HepG2 (cell line): ENCODE measurements at regions not wholly inside any gene's neighbourhood (a gene's known extent, or its start where the extent isn't known, plus 50 kb on each side); places are given as distances from the start of the nearest gene placed in this dataset.

ENCODE experiments used
- ATAC-seq: fragments of 200-7000 bp; cut with Tn5 transposase; 3 replicates; pipeline ENCODE4 v1.9.1; 2020; ENCODE audit warnings: mild to moderate bottlenecking, moderate library complexity
- BruUV-seq: library from RNA; stranded (reverse); fragments of 400-500 nt; replicated peaks from 2 replicates; lab custom pipeline; 2021; lab: Mats Ljungman, UMichigan
- CTCF ChIA-PET: fragments of 300-600 bp; formaldehyde crosslinking; extraction: SDS; loops from one replicate; lab custom pipeline; 2021; ENCODE audit warnings: low total read pairs, inconsistent platforms, low intra/inter-chr PET ratio; lab: Yijun Ruan, JAX
- POLR2A ChIA-PET: fragments of 350-600 bp; sonication (Branson Sonifier 250); formaldehyde crosslinking; loops from one replicate; lab custom pipeline; 2020; ENCODE audit warnings: antibody characterized with exemption, inconsistent platforms; lab: Yijun Ruan, JAX
- DNase-seq: peaks from one replicate; pipeline ENCODE4 v3.0.0-alpha.2; 2015; ENCODE audit warnings: low spot score
- FAIRE-seq: peaks from 3 replicates; lab custom pipeline; 2011; peaks lifted over from hg19 to GRCh38; lab: Jason Lieb, UNC
- H2AFZ ChIP-seq: one replicate; pipeline ENCODE4 v1.6.1; 2011; ENCODE audit warnings: low read length, inconsistent platforms
- H3K27ac ChIP-seq: fragments of 300-600 bp; 3 replicates; pipeline ENCODE4 v1.8.0; 2011; ENCODE audit warnings: mixed run types, mild to moderate bottlenecking, mixed read lengths, low read length, inconsistent platforms; ENCODE audit not compliant: insufficient read depth; ENCODE audit errors: extremely low read length
- H3K27me3 ChIP-seq, 2 experiments: fragments of 200-600 bp in 1 of 2; 2 replicates in 1 of 2; 3 replicates in 1 of 2; pipeline versions ENCODE4 v1.6.0 to v1.8.0; 2011; ENCODE audit warnings: low read length in 2 of 2, mild to moderate bottlenecking in 2 of 2, moderate library complexity in 2 of 2, inconsistent platforms in 1 of 2; ENCODE audit not compliant: insufficient read depth in 2 of 2, control insufficient read depth in 1 of 2
- H3K36me3 ChIP-seq, 2 experiments: fragments of 200-600 bp in 1 of 2; replicated peaks in 1 of 2; 2 replicates in 1 of 2; 3 replicates in 1 of 2; pipeline versions ENCODE4 v1.5.1 to v1.8.0; 2011; ENCODE audit warnings: low read length in 2 of 2, inconsistent platforms in 1 of 2; ENCODE audit not compliant: insufficient read depth in 2 of 2, control insufficient read depth in 1 of 2
- H3K4me1 ChIP-seq: 2 replicates; pipeline ENCODE4 v1.5.1; 2012; ENCODE audit warnings: low read length, inconsistent platforms; ENCODE audit not compliant: insufficient read depth
- H3K4me2 ChIP-seq: 2 replicates; pipeline ENCODE4 v1.6.0; 2011; ENCODE audit warnings: low read depth, low read length, inconsistent platforms
- H3K4me3 ChIP-seq, 3 experiments: fragments of 200-600 bp in 1 of 3; sonication (generic), shearing (Covaris generic) in 1 of 3; replicated peaks in 1 of 3; 2 replicates each; pipeline ENCODE4 v1.5.1; 2011 to 2016; ENCODE audit warnings: low read length in 3 of 3, inconsistent platforms in 2 of 3, low read depth in 2 of 3, mild to moderate bottlenecking in 2 of 3, control low read depth in 1 of 3, mixed read lengths in 1 of 3; ENCODE audit not compliant: insufficient read depth in 1 of 3
- H3K79me2 ChIP-seq: one replicate; pipeline ENCODE4 v1.6.1; 2011; ENCODE audit warnings: low read length, inconsistent platforms; ENCODE audit not compliant: insufficient read depth
- H3K9ac ChIP-seq: 2 replicates; pipeline ENCODE4 v1.6.0; 2011; ENCODE audit warnings: mild to moderate bottlenecking, low read depth, low read length, inconsistent platforms; ENCODE audit not compliant: insufficient read depth
- H3K9me3 ChIP-seq: 2 replicates; pipeline ENCODE4 v1.5.1; 2012; ENCODE audit warnings: mild to moderate bottlenecking, low read length
- H4K20me1 ChIP-seq: 2 replicates; pipeline ENCODE4 v1.6.0; 2011; ENCODE audit warnings: inconsistent platforms, mild to moderate bottlenecking, low read length, moderate library complexity; ENCODE audit not compliant: insufficient read depth
- CENPT ChIP-seq: sonication (generic); formaldehyde crosslinking; IDR thresholded peaks from 2 replicates; pipeline ENCODE4 v1.8.0; 2022; ENCODE audit warnings: low read depth, mild to moderate bottlenecking, moderate library complexity, missing genetic modification reagents
- FOXO1 ChIP-seq: sonication (generic); formaldehyde crosslinking; IDR thresholded peaks from 2 replicates; pipeline ENCODE4 v1.4.0; 2020; ENCODE audit warnings: missing genetic modification reagents
- KLF6 ChIP-seq: IDR thresholded peaks from 2 replicates; pipeline ENCODE4 v1.8.0; 2016; ENCODE audit warnings: missing biosample characterization, missing genetic modification reagents
- ONECUT2 ChIP-seq: sonication (generic); formaldehyde crosslinking; IDR thresholded peaks from 2 replicates; pipeline ENCODE4 v1.4.0; 2020; ENCODE audit warnings: missing genetic modification reagents
- TOE1 ChIP-seq: sonication (generic); formaldehyde crosslinking; IDR thresholded peaks from 2 replicates; pipeline ENCODE4 v1.4.0; 2020; ENCODE audit warnings: mild to moderate bottlenecking, missing genetic modification reagents
- ZIK1 ChIP-seq: sonication (generic); formaldehyde crosslinking; IDR thresholded peaks from 2 replicates; pipeline ENCODE4 v1.5.0; 2020; ENCODE audit warnings: mild to moderate bottlenecking, low read depth, missing genetic modification reagents, borderline replicate concordance
- ZNF20 ChIP-seq: sonication (generic); formaldehyde crosslinking; IDR thresholded peaks from 2 replicates; pipeline ENCODE4 v1.4.0; 2020; ENCODE audit warnings: mild to moderate bottlenecking, moderate library complexity, missing genetic modification reagents
- ZNF30 ChIP-seq: sonication (generic); formaldehyde crosslinking; IDR thresholded peaks from 2 replicates; pipeline ENCODE4 v1.5.0; 2020; ENCODE audit warnings: mild to moderate bottlenecking, missing genetic modification reagents
- ZNF335 ChIP-seq: sonication (generic); formaldehyde crosslinking; IDR thresholded peaks from 2 replicates; pipeline ENCODE4 v1.4.0; 2020; ENCODE audit warnings: missing genetic modification reagents
- ZNF563 ChIP-seq: sonication (generic); formaldehyde crosslinking; IDR thresholded peaks from 2 replicates; pipeline ENCODE4 v1.8.0; 2022; ENCODE audit warnings: mild to moderate bottlenecking, moderate library complexity, missing genetic modification reagents
- ZNF615 ChIP-seq: sonication (generic); formaldehyde crosslinking; IDR thresholded peaks from 2 replicates; pipeline ENCODE4 v1.5.0; 2020; ENCODE audit warnings: mild to moderate bottlenecking, missing genetic modification reagents, borderline replicate concordance
- ZNF768 ChIP-seq: sonication (generic); formaldehyde crosslinking; IDR thresholded peaks from 2 replicates; pipeline ENCODE4 v1.4.0; 2020; ENCODE audit warnings: missing genetic modification reagents
- ZNF841 ChIP-seq: sonication (generic); formaldehyde crosslinking; IDR thresholded peaks from 2 replicates; pipeline ENCODE4 v1.8.1; 2023; ENCODE audit warnings: missing genetic modification reagents, borderline replicate concordance
- ZSCAN21 ChIP-seq: sonication (generic); formaldehyde crosslinking; IDR thresholded peaks from 2 replicates; pipeline ENCODE4 v1.8.0; 2022; ENCODE audit warnings: mild to moderate bottlenecking, missing genetic modification reagents, moderate library complexity, borderline replicate concordance
- WGBS: methylation state at CpG from one replicate; pipeline ENCODE4 v1.1.6; 2017; ENCODE audit warnings: low lambda C conversion rate; 5-methylcytosine and 5-hydroxymethylcytosine counted together
- in situ Hi-C: cut with HindIII; loops from 2 replicates; pipeline ENCODE4 v1.10.0; 2017; ENCODE audit warnings: low pct_unique_long_range_greater_than_20kb; ENCODE audit not compliant: extremely low pct_ligation_motif_present
- intact Hi-C: fragments of 100-400 bp; cut with micrococcal nuclease; formaldehyde crosslinking; loops from one replicate; pipeline ENCODE4 v1.10.0; 2022; ENCODE audit not compliant: unreplicated experiment
- TF ChIP-seq, protein P1 (sequence below): sonication (generic); formaldehyde crosslinking; IDR thresholded peaks from 2 replicates; pipeline ENCODE4 v1.4.0; 2020; ENCODE audit warnings: missing genetic modification reagents, borderline replicate concordance

DNA sequence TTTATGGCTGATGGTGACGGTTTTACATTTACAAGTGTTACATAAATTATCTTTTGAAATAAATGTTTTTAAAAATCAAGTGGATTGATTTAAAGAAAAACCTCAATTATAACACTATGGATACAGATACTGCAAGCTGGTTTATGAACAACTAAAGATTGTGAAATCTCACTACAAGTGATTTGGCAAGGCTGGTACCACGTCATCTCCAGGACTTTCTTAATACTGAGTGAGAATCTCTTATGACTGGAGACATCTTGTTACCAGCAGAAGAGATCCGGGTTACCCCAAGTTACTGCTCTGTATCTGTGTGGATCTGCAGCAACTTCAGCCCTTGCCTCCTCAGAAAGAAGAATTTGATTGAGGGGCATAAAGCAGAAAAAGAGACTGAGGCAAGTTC is 452.9 kb downstream of the MN1 start:
- DNase-seq (no peak), ATAC-seq (no peak), FAIRE-seq (no peak)
- Histone ChIP-seq H3K27me3 (no peaks in the 10 kb centered on the region; a peak in 1 of 5 replicates), H3K9ac (no peak overlapping the region), H3K4me3 (no peak overlapping the region), H3K79me2 (no peaks in the 10 kb centered on the region), H3K9me3 (peaks cover 14% of the 10 kb centered on the region; the same call in 1 of the 2 replicates), H3K27ac (no peak overlapping the region), H3K36me3 (no peaks in the 10 kb centered on the region), H4K20me1 (no peaks in the 10 kb centered on the region), H2AFZ (no peak overlapping the region), H3K4me1 (no peaks in the 10 kb centered on the region), H3K4me2 (no peak overlapping the region)
- TF ChIP-seq ZNF335 (CRISPR knock-in tag): no peak
- no peak for TF ChIP-seq ZNF563 (CRISPR knock-in tag)
- TF ChIP-seq CENPT: no peak
- no peak for TF ChIP-seq ONECUT2
- TF ChIP-seq, protein P1, sequence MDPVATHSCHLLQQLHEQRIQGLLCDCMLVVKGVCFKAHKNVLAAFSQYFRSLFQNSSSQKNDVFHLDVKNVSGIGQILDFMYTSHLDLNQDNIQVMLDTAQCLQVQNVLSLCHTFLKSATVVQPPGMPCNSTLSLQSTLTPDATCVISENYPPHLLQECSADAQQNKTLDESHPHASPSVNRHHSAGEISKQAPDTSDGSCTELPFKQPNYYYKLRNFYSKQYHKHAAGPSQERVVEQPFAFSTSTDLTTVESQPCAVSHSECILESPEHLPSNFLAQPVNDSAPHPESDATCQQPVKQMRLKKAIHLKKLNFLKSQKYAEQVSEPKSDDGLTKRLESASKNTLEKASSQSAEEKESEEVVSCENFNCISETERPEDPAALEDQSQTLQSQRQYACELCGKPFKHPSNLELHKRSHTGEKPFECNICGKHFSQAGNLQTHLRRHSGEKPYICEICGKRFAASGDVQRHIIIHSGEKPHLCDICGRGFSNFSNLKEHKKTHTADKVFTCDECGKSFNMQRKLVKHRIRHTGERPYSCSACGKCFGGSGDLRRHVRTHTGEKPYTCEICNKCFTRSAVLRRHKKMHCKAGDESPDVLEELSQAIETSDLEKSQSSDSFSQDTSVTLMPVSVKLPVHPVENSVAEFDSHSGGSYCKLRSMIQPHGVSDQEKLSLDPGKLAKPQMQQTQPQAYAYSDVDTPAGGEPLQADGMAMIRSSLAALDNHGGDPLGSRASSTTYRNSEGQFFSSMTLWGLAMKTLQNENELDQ (CRISPR knock-in tag): no peak
- no peak for TF ChIP-seq ZNF841 (CRISPR knock-in tag)
- TF ChIP-seq ZNF30 (CRISPR knock-in tag): no peak
- no peak for TF ChIP-seq TOE1 (CRISPR knock-in tag)
- no peak for TF ChIP-seq ZIK1 (CRISPR knock-in tag)
- TF ChIP-seq KLF6 (CRISPR knock-in tag): no peak
- TF ChIP-seq ZNF615 (CRISPR knock-in tag): no peak
- no peak for TF ChIP-seq ZSCAN21 (CRISPR knock-in tag)
- no peak for TF ChIP-seq ZNF20 (CRISPR knock-in tag)
- TF ChIP-seq FOXO1 (CRISPR knock-in tag): no peak
- TF ChIP-seq ZNF768 (CRISPR knock-in tag): no peak
- in situ Hi-C loops: no loop called here
- POLR2A ChIA-PET: no interaction called here
- BruUV-seq: no TSS peak
- 9% methylated on average over 3 of the region's 3 CpGs for WGBS
- intact Hi-C loops: no loop called here
- CTCF ChIA-PET: no interaction called here
